ENCODE measurements at regions not wholly inside any gene's neighbourhood (a gene's known extent, or its start where the extent isn't known, plus 50 kb on each side); places are given as distances from the start of the nearest gene placed in this dataset.

- no peak for DNase-seq (ENCODE audit: low spot score)
Measured at GRCh38 chr13:29926098-29926476, 75.7 kb upstream of the UBL3 start.

DNA sequence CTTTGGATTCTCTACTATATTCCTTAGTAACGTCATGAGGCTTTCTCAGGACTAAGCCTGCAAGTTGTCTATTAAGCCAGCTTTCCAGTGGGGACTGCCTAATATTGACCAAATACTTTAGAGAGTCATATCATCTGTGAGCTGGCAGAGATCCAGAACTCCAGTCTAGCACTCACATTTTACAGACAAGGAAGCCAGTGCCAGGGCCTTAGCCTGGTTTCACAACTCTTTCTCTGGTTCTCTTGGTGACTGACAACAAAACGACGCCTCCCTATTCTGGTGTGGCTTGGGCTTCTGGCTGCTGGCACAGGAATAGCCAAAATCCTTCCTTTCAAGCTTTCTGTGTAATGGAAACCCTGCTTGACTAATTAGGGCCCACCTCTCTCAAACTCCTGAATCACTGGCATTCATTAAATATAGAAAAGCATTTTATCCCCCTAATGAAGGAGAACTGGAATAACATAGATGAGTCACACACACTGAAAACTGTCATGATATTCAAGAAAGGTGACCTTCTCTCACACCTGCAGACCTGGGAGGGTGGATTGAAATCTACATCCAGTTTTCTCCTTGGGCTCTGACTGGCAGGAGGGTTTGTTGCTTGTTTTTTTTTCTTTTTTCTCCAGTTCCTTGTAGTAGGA, 75.2 kb upstream of the UBL3 start:
- DNase-seq (ENCODE audit: low spot score), result peak; percentile 15

GRCh38 chr13:29924482-29925350, 74.3 kb upstream of the UBL3 start:
- no peak for DNase-seq (ENCODE audit: low spot score)

DNA sequence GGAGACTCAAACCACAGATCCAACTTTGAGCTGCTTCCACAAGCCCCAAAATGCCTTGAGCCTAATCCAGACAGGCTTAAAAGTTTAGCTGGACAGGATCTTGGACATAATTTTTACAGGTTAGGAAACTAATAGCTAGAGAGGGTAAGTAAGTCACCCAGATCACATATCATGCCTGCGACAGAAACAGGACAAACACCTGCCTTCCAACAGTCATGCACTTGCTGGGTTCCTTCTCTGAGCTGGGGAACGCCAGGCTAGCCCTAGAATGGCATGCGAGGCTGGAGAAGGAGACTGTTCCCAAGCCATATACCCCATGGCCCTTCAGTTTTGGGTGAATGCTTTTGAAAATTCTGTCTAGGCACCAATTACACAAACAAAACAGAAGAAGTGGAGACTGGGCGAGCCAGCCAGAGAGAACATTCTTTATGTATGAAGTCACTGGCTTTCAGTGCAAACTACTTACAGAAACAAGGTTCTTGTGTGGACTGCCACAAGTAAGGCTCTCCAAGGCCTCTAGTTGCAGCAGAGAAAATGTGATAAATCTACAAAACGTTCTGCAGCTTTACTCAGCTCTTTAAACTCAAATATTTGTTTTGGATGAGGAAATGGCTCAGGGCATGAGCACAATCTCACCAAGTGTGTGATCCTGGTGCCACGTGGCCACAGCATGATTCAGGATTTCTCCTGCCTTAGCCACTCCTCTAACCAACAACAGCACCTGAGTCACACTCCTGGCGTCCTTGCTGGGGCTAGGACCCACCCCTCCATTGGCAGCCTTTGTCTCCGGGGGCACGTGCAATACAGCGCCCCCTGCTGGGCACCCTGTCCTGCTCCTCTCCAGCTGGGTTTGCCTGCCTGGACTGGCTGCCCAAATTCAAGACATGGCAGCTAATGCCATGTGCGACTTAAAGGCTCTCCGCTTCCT, 73.4 kb upstream of the UBL3 start:
- DNase-seq (ENCODE audit: low spot score), result peak; percentile 68

- DNase-seq (ENCODE audit: low spot score), result no peak
Measured at GRCh38 chr13:29922896-29923295, 72.5 kb upstream of the UBL3 start.

DNA sequence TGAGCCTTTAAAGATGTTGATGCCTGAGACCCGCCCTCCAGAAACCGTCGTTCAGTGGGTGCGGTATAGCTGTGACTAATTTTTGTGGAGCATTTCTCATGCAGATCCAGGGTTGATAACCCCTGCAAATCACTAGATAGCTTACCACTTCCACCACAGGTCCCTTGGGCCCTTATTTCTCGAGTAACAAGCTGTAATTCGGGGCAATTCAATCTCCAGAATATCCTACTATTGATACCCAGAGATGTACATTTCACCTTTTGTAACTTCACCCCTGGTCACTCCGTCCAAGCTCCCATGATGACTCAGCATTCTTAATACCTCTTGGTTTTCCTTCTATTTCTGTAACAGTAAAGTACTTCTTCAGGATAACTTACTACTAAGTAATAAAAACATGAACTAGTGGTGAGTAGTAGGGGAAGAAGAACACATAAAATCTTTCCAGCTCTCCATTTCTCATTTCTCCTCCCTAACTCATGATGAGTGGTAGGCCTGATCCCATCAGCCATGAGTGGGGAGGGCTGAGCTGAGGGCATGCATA, 71.9 kb upstream of the UBL3 start:
- no peak for DNase-seq (ENCODE audit: low spot score)

- DNase-seq (ENCODE audit: low spot score), result no peak
Measured at GRCh38 chr13:29921542-29921941, 71.1 kb upstream of the UBL3 start.

DNA sequence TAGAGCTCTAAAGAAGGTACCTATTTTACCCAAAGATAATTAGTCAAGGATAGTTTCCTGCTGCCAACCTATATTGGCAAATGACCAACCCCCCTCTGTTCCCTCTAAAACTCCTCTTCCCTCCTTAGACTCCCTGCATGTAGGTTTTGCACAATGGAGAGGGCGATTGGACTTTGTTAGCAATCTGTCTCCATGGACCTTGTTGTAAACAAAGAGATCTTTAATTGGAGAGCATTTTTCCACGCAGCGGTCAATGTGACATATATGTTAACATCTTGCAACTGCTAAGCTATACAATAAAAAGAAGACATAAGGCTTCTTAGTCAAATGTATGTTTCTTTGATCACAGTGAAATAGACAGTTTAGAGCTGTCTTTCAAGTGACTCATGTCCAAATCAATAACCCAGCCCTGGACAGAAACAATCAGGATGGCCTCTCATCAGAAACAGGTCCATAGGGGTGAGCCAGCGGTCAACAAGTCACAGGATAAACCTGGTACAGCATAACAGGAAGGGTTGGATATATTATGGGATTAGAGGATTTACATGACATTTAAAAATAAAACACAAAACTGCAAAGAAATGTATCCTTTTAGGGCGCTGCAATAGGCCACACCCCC, 69.7 kb upstream of the UBL3 start:
- DNase-seq (ENCODE audit: low spot score), result no peak

DNA sequence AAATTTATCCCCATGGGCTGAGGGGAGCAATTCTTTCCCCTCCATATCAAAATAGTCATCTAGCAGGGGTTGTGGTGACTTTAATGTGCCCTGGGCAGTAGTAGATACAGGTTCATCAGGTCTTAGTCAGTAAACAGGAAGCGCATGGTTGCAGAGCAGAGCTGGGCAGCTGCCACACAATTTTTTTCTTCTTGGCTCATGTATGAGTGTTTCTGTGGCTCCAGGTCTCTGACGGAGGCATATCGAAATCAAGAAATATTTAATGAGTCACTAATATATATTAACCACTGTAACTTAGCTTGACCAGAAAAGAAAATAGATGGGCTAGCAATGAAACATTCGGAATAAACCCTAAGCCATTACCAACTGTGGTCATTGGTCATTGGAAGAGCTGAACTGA, 68.4 kb upstream of the UBL3 start:
- no peak for DNase-seq (ENCODE audit: low spot score)

GRCh38 chr13:29917650-29918049, 67.2 kb upstream of the UBL3 start:
- no peak for DNase-seq (ENCODE audit: low spot score)

DNA sequence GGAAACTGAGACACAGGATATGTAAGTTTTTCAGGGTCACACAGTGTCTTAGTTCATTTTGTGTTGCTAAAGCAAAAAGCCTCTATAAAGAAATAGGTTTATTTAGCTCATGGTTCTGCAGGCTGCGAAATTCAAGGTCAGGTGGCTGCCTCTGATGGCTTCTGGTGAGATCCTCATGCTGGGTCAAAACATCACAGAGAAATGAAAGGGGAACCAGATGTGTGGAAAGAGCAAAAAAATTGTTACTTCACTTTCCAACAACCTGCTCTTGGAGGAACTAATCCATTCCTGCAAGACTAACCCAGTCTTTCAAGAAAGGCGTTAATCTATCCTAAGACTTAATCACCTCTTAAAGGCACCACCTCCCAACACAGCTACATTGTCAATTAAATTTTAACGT, 64.2 kb upstream of the UBL3 start:
- DNase-seq (ENCODE audit: low spot score), result no peak

DNA sequence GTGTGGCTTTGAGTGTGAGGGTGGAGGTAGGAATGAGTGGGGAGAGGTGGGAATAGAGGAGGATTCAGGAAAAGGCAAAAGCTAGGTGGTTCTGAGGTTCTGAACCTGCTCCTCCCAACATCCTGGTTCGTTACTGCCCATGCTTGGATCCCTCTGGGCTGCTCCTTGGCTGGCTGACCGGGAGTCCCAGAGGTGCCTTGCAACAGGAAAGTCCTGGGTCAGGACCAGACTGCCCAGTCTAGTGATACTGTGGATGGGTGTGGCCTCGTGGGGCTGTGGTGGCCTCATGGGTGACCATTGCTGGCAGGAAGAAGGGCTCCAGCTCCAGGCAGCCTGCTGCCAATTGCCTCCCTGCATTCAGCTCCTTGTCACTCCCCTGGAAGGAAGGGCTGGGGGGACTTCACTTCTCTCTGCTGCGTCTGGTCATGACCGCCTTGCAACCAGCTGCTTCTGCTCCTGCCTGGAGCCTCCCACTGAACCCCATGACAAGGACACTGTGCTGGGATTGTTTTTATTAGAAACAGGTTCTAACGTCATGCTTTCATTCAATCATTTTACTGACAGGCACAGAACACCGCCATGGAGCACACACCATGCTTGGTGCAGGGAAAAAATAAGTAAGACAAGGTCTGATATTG, 61.5 kb upstream of the UBL3 start:
- no peak for DNase-seq (ENCODE audit: low spot score)

DNA sequence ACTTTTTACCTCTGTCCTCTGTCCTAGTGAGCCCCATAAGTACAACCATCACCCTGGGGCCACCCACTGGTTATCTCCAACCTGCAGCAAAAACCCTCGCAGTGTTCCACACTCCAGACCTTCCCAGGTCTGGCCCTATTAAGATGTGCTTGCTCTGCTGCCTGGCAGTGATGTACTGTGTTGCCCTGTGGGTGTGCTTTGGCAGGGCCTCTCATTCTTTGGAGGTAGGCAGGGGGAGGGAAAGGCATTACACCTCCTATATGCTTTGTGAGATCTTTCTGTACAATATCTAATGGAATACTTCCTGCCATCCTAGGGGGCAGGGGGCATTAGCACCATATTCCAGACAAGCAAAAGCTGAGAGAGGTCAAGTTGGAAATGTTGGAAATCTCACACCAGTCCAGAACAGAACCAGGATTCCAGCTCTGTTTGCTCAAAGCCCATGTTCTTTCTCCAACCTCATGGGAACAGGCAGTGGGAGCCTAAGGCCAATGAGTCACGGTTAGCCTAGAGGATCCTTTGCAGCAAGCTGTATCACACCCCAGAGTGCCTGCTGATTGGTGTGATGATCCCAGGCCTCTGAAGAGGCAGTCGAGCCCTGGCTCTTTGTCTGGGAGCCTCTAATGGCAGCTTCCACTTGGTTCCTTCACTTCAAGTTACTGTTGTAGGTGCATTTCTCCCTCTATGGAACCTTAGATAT, 59.7 kb upstream of the UBL3 start:
- no peak for DNase-seq (ENCODE audit: low spot score)

GRCh38 chr13:29909081-29909730, 58.8 kb upstream of the UBL3 start:
- no peak for DNase-seq (ENCODE audit: low spot score)

DNA sequence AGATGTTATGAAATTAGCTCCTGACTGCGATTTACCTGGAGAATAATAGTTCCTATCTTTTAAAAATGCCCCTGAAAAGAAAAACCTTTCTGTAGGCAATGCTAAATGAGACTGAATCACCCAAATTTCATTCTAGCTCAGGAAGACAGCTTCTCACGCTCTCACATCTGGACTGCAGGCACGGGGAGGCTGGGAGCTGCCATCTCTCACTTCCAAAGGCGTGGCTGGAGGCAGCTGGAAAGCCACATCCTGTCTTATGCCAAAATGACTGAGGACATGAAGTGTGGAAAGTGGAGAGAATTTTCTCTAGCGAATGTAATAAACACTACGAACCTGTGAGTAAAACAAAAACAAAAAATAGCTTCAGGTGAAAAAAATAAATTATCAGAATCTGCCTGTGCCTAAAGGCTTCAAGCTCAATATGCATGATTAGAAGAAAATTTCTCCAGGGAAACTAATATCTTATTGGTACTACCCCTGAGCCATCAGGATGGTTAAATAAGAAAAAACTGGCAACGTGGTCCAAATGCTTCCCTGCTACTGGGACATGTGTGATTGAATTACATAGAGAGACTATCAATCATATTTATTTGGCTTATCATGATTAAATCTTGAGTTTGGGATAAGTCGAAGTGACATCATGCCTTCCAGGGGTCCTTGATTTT, 58.1 kb upstream of the UBL3 start:
- DNase-seq (ENCODE audit: low spot score), result no peak

GRCh38 chr13:29907670-29908069, 57.3 kb upstream of the UBL3 start:
- no peak for DNase-seq (ENCODE audit: low spot score)

DNA sequence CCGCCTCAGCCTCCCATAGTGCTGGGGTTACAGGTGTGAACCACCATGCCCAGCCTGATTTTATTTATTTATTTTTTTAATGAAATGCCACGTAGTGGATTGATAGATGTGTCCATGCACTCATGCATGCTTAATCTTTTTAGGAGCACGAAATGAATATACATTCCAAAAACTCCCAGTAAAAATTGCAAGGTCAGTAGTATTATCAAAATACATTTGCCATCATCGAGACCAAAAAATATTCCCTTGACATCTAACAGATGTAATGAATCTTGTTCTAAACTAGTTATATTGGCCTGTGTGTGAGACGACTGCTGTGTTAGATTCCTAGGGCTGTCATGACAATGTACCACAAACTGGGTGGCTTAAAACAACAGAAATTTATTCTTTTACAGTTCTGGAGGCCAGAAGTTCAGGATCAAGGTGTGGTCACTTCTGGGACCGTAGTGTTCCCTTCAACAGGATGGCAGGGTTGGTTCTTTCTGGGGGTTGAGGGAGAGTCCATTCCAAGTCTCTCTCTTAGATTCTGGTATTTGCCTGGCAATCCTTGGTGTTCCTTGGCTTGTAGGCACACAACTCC, 56.1 kb upstream of the UBL3 start:
- DNase-seq (ENCODE audit: low spot score), result no peak

- peak; percentile 32 for DNase-seq (ENCODE audit: low spot score)
Measured at GRCh38 chr13:29905845-29906244, 55.4 kb upstream of the UBL3 start.

DNA sequence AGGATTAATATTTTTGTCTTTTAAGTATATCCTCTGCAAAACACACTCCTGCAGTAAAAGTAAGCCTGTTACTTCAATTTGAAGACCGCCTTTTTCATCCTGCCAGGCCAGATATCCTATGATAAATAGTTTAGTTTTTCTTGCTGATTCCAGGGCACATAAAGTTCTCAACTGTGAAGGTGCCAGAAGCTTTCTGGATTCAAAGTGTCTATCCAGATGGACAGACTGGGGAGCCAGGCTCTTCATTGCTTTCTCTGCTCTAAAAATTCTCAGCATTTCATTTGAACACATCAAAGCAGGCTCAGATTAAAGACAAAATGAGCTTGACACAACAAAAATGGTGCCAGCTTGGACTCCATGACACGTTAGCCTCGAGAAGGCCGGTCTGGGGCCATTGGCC, 53.6 kb upstream of the UBL3 start:
- DNase-seq (ENCODE audit: low spot score), result no peak
